LNCAP (cell line): ENCODE measurements at regions not wholly inside any gene's neighbourhood (a gene's known extent, or its start where the extent isn't known, plus 50 kb on each side); places are given as distances from the start of the nearest gene placed in this dataset.

Experiments used
- TF ChIP-seq, protein P1 (sequence below): fragments of 450-650 bp; IDR thresholded peaks from 2 replicates; pipeline ENCODE4 v1.5.1; 2017; ENCODE audit warnings: mild to moderate bottlenecking

DNA sequence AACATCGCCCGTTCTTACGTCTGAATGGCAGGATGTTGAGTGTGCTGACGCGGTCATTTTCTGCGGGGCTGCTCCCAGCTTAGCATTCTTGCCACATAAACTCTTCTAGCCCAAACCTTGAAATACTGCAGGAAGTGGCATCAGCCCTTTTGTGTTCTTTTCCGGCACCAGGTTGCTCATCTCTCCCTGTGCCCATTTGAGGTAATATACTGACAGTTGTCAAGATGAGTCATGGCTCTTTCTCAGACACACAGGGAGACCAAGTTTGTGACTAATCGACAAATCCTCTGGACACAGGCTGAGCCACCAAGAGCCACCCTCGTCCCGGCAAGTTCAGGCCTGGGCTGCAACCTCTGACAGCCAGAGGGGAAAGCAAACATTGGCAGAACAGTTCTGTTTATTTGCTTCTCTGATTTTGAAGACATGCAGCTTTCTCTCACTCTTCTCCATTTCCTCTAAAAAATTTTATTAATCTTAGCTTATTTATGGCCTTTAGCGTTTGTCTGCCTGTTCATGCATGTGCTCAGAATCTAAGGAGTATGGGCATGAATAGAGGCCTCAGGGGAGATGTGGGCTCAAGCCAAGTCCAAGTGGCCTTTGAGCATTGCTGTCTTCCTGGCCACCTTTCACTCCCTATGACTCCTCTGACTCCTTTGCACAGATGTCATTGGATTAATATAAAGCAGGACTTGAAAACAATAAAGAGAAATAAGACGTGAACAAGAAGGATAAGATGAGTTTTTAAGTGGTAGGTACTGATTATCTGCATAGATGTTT, 328.2 kb upstream of the JAG1 start:
- TF ChIP-seq, protein P1, sequence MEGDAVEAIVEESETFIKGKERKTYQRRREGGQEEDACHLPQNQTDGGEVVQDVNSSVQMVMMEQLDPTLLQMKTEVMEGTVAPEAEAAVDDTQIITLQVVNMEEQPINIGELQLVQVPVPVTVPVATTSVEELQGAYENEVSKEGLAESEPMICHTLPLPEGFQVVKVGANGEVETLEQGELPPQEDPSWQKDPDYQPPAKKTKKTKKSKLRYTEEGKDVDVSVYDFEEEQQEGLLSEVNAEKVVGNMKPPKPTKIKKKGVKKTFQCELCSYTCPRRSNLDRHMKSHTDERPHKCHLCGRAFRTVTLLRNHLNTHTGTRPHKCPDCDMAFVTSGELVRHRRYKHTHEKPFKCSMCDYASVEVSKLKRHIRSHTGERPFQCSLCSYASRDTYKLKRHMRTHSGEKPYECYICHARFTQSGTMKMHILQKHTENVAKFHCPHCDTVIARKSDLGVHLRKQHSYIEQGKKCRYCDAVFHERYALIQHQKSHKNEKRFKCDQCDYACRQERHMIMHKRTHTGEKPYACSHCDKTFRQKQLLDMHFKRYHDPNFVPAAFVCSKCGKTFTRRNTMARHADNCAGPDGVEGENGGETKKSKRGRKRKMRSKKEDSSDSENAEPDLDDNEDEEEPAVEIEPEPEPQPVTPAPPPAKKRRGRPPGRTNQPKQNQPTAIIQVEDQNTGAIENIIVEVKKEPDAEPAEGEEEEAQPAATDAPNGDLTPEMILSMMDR, result no peak

DNA sequence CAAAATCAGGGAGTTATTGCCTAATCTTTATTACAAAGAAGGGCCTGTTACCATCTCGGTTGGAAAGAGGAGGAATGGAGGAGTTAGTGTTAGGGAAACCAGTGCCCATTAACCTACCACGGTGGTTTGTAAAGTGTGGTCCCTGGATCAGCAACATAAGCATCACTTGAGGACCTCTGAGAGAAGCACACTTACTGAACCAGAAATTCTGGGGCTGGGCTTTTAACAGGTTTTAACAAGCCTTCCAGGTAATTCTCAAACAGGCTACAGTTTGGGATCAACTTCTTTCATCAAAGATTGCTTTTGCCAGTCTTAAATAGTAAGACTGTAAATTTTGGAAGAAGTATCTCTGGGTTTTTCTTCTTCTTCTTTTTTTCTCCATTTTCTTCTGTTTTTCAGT, 329.5 kb upstream of the JAG1 start:
- TF ChIP-seq, protein P1, result no peak

DNA sequence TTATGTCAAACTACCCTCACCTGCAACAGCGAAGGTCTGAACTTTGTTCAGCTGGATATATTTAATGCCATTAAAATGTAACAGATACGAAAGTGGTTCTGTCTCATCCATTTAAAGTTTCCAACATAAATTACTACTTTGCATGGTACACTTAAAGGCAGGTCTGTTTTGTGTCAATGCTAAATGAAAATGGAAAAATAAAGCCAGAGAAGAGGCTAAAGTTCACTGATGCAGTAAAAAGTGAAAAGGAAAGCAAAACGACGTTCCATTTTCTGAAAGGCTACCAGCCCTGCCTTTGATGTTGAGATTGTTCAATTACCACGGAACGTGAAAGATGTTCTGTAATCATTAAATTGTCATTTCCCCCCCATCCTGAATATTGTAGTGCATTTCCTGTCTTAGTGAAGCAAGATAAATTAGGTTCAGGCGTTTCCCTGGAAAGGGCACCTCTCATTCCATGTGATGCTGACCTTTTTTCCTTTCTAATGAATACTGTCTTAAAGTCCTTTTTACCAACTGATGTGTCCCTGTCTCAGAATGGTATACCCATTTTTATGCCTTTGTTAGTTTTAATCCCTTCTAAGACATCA, 334.7 kb upstream of the JAG1 start:
- TF ChIP-seq, protein P1, result no peak

DNA sequence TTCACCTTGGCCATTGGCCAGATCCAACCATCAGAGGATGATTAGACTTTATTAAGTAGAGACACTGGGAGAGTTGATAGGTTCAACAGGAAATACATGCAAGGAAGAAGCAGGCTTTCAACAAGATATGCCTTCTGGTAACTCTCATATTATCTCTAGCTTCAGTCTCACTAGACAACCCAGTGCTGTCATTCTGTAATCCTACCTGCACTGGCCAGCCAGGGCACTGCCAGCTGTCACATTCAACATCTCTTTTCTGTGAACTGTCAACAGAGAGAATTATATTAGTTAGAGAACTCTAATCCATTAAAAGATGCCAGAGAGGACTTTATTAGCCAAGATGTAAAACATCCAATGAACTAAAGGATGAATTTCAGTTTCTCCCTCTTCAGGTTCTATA, 337.9 kb upstream of the JAG1 start:
- TF ChIP-seq, protein P1, result no peak

DNA sequence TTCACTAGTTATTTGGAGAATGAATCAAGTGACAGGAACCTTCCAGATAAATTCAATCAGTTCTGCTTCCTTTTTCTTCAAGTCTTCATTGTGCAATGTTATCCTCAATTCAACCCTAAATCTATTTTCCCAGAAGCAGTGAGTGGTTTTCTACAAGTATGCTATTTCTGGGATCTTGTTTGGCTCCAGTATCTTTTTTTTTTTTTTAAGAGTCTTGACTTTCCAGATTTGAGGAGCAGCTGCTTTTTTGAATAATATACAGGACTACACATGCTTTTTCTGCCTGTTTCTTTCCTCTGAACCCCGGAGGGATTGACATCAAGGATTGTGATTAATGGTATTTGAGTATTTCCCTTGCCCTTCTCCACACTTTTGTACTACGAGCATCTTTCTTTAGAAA, 339.2 kb upstream of the JAG1 start:
- TF ChIP-seq, protein P1, result no peak

DNA sequence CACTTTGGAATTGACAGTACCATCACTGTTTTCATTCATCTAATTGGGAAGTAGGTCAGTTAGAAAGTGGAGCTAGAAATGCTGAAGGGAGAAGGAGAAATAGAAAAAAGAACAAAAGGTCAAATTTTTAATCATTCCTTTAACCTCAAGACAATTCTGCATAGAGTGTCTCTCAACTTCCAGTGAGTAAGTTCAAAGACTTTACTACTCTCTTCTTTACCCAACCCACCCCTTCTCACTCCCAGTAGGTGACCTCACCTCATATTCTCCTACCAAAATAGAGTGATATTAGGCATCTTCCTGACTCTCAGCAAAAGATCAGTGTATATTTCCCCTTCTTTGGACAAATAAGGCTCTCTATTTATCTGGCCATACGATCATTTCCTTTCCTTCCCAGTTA, 340.0 kb upstream of the JAG1 start:
- TF ChIP-seq, protein P1, result no peak

DNA sequence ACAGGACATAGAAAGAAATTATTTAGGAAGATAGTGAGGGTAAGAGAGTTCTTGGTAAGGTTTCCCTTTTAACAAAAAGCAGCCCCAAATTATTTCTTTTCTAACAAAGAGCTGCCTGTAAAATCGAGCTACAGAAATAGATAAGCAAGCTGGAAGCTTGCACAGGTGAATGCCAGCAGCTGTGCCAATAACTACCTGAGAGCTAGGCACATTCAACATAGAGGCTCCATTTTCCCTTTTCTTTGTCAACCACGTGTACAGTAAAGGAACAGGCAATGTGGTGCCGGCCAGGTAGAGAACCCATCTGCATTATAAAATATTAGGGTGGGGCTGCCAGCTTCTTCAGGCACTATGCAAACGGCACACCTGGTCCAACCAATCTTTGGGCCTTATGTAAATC, 341.6 kb upstream of the JAG1 start:
- TF ChIP-seq, protein P1, result no peak
